Stimulated activated CD8-positive, alpha-beta memory T cell treated with anti-CD3 and anti-CD28 coated beads, Interleukin-7, amount 100 ng/mL, for 48 hours (primary cell): ENCODE measurements at regions not wholly inside any gene's neighbourhood (a gene's known extent, or its start where the extent isn't known, plus 50 kb on each side); places are given as distances from the start of the nearest gene placed in this dataset.
"Not testable (repeated sequence)": the region's sequence is repeated elsewhere in the genome, so short reads cannot be mapped to it uniquely, and the experiment has no call there.

ENCODE experiments used
- DNase-seq, 2 donors: peaks; one replicate each; pipeline ENCODE4 v3.0.0-alpha.2; 2020; ENCODE audit warnings: low read depth in 1 of 2; ENCODE audit errors: extremely low read depth in 1 of 2

DNA sequence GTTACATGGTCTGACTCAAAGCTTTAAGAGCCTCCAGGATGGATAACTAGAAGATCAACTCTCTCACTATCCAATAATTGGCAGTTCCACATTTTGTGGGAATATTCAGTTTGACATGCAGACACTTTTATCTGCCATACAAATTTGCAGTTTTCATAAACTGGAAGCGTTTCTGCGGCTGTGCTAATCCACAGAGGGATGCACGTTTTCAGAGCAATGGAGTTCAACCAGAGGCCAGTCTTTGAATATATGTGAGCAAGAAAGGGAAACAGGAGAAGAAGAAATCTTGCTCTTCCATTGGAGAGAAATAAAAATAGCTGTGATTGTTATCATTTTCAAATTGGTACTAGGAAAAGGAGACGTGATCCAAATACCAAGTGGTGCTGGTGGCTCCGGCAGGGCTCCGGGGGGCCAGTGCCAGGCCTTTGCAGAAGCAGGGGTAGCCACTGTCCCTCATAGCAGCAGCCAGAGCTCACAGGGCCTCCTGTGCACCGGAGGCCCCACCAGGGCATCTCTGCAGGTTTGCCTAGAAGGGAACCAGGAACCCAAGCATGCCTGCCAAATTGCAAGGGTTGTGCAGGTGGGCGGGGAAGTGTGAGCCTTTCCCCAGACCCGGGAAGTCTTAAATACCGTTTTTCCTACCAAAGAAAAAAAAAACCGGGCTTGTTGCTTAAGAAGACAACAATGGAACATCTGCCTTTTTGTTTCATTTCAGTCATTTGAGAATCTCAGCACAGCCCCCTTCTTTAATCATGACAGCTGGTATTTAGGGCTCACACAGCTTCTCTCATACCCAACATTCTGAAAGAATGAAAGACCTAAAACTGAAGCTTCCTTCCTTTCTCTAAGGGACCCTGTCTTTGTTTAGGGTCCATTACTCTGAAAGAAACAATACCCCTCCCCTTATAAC, 791.1 kb upstream of the SOX11 start:
- DNase-seq: no peak

DNA sequence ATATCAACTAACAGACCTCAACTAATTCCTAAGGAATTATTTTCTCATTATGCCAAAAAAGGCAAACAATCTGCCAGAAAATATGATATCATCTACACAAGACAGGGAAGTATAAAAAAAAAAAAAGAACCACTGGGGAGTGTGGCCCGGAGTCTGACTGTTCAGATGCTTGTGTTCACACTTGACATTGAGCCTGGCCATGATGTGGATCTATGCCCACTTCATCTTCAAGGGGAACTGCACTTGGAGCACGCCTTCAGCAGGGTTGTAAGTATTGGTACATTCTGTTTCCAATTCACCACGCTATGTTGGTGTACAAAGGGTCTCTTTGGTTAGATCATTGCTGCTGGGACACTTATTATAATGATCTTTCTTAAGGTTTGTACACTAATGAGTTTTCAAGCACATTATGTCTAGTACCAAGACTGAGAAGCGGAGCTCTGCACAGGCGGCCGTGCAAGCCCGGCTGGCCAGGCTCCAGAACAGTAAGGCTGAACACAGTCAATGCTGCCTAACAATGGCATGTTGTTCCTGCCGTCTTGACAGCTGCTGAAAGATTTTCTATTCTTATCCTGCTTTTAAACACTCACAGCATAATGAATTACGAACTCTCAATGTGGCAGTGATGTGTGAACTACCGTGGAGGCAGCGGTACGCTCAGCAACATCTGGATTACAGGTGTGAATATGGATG, 788.4 kb upstream of the SOX11 start:
- no peak for DNase-seq

DNA sequence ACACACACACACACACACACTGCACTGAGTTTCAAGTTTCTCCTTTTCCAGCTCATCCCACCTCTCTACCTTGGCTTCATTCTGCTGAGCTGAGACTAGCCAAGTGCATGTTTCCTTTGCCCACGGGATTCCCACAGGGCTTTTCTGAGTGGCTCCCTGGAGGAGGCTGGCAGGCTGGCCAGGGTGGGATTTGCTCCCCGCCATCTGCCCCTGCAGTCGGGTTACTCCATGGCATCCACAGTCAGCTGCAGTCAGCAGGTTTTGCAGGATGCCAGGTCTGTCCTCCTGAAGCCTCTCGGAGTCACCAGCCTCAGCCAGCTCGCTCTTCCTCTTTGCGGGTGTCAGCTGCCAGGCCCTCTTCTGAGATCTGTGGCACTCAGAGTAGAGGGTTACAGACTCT, 783.7 kb upstream of the SOX11 start:
- no peak for DNase-seq

DNA sequence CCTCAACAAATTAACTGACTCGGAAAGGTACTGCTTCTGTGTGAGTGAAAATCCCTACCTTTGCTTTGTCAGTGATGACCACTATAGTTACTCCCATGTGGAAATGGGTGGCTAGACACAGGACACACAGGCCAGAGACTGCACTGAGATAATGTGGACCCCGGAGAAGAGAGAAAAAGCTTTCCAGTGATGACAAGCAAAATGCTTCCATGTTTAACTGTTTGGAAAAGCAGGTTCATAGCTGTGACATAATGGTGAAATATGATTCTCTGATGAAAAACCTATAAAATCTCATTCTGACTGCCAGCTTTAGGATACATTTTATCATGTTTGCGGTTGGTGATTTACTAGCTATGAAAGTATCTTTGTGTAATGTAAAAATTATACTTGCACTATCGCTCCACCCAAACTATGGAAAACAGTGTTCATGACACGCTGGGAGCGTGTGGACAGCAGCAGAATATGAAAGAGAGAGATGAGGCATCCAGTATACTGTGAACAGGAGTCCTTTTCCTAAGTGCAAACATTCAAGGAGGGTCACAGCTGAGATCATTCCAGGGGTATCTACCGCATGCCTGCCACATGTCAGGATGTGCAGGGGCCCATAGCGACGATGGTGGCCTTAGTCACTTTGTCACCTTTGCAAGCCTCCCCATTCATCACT, 782.7 kb upstream of the SOX11 start:
- DNase-seq: no peak

DNA sequence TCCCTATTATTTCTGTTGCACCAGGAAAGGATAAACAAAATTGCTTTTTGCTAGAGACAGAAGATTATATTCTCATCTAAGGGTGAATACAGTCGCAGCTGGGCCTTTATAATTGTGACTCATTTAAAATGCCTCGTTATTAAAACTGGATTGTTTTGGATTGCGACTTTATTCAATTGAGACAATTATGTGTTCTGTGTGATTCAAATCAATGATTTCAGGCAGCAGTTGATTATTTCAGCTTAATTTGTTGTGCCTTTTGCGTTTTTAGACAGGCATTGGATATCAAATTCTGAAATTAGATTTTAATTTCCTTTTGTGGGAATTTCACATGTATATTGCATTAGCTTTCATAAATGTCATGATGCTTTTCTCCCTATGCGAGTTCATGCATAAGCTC, 778.1 kb upstream of the SOX11 start:
- DNase-seq: no peak

DNA sequence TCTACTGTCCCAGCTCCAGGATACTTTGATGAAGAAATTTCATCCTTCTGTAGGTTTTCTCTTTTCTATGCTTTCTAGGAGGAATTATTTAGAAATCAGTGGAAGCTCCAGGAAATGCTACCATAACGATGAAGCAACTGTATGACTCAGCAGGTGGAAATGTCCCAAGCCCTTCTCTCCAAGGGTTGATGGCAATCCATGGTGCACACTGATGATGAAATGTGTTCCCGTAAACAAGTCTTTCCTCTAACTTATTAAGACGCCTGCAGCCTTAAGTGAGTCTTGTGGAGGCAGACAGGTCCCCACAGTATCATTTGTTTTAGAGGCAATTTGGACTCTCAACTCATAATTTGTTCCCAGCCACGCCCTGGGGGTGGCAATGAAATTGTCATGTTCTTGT, 777.6 kb upstream of the SOX11 start:
- DNase-seq: no peak

DNA sequence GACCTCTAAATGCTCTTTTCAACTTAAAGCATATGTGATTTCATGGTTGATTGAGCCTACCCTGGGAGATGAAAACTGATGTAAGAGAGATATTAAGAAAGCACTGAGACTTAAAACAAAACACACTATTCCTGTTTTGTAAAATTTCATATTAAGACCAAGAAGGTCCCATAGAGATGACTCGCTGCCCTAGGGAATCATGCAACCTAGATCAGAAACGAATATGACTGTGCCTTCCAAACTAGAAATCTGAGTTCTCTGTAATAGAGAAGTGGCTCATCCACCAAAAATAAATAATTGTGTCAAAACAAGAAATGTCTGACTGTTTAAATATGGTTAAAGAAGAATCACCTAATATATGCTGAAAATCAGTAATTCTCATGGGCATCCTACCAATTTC, 776.8 kb upstream of the SOX11 start:
- DNase-seq: no peak

DNA sequence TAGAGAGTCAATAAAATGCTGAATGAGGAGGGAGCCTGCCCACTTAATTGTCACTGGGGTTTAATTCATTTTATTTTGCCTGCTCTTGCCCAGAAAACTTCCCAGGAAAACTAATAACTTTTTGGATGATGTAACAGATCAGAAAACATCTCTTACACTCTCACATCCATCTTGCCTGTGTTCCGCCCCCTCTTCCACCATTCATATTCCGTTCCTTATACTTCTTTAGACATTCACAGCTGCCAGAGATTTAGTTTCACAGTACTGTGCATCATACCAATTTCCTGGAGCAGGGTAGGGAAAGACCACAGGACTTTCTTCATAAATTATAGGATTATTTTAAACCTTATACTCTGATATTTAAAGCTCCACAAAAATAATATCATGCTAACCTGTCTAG, 776.1 kb upstream of the SOX11 start:
- DNase-seq: no peak

DNA sequence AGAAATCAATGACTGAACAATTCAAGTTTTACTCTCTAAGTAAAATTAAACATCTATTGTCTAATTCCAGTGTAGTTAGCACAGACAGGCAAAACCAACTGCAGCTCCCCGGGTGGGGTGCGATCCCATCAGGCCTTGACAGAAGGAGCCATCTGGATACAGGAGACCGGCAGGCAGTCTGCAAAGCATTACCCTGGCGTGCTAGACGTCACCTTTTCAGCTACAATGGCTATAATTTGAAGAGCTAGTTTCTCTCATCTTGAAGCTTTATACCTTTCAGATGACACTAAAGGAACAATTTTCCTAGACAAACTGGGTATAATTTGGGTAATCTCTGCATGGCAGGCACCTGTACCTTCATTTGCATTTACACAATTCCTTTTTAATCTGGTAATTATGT, 761.5 kb upstream of the SOX11 start:
- no peak for DNase-seq

DNA sequence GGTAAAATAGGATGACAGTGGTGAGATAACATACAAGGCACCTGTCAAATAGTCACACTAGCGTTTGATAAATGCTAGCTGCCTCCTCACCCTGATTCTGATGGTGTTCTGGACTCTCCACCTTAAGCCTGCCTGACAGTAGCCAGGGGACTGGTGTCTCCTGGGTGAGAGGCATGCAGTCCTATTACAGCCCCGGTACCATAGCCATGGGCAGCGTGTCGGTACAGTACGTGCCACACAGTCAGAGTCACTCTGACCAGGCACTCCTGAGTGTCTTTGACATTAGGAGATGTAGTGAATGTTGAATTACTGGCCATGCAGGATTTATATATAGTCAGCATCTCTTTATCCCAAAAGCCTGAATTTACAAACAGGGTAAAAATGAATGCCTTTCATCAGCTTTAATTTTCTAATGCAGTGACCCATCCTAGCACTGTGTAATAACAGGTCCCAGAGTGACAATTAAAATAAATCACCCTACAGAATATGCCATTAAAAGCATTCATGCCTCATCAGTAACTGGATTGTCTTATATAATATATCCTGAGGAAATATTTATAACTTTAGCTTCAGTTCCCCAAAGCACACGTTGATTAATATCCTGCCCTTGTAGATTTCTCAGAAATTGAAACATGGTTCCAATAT, 760.3 kb upstream of the SOX11 start:
- DNase-seq: no peak

DNA sequence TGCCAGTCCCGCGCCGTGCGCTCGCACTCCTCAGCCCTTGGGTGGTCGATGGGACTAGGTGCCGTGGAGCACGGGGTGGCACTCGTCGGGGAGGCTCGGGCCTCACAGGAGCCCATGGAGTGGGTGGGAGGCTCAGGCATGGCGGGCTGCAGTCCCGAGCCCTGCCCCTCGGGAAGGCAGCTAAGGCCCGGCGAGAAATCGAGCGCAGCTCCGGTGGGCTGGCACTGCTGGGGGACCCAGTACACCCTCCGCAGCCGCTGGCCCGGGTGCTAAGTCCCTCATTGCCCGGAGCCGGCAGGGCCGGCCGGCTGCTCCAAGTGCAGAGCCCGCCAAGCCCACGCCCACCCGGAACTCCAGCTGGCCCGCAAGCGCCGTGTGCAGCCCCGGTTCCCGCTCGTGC, 756.9 kb upstream of the SOX11 start:
- not testable (repeated sequence) for DNase-seq

DNA sequence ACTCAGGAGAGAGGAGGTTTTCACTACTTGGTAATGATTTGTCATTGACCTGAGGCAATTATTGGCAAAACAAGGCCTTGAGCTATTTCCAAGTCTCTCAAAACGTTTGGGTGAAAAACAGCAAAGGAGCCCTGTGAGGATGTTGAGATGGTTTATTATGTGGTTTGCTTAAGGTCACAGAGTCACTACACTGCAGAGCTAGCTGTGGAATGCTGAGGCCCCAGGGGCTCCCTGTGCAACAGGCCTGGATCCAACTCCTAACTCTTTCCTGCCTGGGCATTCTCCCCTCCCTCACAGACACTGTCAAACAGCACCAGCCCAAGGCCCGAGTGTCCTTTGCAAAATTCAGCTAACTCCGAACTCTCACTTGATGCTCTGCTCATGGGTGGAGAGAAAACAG, 754.6 kb upstream of the SOX11 start:
- no peak for DNase-seq

DNA sequence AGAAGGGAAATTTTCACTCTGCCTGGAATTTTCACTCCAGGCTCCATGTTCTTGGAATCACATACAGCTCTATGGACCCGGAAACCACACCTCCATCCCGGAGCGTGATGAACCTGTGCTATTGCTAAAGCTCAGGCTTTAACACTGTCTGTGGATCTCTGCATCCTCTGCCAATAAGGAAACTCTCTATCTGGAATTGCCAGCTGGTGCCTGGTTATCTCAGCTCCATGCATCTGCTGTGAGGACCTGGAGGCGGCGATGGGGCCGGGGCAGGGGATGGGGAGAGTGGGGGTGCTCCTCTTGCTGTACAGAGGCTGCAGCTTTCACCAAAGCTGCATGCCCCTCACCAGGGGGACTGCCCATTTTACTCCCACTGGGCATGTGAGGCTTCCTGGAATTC, 754.0 kb upstream of the SOX11 start:
- no peak for DNase-seq

DNA sequence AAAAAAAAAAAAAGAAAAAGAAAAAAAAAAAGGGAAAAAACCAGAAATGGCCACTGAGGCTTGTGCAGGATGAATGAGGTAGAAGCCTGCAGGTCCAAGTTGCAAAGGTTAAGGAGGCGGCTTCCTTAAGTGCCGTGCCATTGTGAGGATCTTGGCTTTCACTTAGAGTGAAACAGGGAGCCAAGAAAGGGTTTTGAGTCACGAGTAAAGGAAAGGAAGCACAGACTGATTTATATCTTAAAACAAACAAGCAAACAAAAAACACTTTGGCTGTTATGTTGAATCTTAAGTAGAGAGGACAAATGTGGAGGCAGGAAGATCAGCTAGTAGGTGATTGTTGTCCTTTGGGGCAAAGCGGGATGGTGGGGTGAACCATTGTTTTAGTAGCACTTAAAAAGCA, 749.7 kb upstream of the SOX11 start:
- DNase-seq: no peak

DNA sequence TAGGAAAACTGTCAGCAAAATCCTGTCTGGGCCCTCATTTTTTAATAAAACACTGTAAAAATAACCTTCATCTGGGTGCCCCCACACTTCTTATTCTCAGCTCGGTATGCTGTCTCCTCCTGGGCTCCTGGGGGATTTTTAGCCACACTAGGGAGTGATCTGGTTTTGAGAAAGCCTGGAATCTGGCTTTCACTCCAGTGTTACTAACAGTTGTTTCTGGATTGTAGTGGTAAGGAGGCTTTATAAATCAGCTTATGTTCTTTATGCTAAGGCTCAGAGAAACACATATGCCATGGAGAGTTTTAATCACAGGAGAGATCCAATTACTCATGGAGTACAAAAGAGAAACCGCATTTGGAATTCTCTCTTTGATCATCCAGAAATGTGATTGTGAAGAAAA, 744.3 kb upstream of the SOX11 start:
- DNase-seq: no peak

DNA sequence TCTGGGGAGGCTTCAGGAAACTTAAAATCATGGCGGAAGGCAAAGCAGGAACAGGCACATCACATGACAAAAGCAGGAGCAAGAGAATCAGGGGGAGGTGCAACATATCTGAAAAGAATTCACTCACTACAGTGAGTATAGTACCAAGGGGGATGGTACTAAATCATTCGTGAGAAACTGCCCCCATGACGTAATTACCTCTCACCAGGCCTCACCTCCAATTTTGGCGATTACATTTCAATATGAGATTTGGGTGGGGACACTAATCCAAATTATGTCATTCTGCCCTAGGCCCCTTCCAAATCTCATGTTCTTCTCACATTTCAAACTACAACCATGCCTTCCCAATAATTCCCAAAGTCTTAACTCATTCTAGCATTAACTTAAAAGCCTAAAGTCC, 740.8 kb upstream of the SOX11 start:
- DNase-seq: no peak

DNA sequence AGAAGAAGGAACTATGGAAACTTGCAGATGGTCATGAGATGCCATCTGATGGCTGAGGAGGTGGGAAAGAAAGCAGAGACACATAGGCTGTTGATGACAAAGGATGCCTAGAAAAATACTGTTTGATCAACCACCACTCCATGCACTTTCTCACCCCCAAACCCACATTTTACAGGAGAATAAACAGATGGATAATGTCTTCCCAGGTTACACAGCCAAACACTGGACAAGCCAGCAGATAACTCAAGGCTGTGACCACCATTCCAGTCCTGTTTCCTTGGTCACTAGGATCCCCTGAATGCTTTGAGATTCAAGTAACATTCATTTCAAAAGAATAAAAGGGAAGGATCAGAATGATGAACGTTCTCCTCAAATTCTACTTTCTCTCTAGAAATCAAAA, 733.0 kb upstream of the SOX11 start:
- no peak for DNase-seq

DNA sequence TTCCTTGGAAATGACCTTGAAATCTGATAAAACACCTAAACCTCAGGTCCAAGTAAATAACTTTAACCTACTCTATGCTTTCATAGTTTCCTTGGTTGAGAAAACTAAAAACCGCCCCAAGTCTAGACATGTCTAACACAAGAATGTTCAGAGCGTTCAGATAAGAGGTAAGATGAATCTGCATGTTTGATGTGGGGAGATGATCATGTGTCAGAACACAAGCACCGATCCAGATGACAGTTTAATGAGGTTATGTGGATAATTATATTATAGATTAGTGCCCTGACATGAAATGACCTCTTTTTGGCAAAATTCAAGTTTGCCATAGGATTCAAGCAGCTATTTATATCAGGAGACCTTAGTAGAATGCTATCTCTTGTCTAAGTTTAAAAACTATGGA, 729.8 kb upstream of the SOX11 start:
- DNase-seq: no peak

DNA sequence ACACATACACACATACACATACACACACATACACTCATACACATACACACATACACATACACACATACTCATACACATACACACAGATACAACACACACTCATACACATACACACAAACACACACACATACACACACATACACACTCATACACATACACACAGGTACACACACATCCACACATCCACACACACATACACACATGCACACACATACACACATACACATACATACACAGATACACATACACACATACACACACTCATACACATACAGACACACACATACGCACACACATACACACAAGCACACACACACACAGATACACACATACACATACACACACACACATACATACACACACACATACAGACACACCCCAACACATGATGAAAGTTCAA, 729.1 kb upstream of the SOX11 start:
- no peak for DNase-seq

DNA sequence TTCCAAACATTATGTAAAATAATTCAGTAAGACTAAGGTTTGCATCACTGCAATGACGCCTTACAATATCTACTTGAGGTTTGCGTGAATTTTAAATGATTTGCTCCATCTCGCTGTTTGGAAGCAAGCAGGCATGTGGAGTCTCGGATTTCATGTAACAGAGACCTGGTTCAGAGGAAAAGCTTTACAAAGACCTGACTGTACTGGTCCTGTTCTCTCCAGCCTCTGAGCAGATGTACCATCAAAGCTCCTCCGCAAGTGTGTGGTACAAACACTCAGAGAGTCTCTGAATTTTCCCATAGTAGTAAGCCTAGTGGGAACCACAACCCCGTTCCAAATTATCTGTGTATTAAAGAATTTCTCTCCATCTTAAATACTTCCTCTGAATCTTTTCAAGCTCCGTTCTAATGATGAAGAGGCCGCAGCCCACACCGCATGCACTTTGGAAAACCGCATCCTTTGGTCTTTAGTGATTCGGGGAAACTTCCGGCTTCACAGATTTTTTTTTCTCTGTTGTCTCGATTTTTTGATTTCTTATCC, 728.1 kb upstream of the SOX11 start:
- no peak for DNase-seq

DNA sequence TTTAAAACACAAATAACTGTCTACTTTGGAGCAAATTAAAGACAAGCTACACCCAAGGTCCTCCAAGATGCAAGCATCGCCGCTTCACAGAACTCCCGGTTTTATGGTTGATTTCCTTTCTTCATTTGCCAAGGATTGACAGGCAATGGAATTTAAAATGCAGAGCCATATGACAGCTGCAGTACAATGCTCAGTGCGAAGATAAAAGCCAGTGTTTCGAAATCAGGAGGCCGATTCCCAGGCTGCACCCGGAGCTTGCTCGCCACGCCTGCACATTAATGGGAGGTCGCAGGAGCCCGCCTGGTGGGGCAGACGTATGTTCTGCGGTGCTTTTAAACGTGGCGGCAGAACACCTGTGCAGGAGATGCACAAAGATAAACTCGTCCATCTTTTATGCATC, 727.6 kb upstream of the SOX11 start:
- no peak for DNase-seq
